Adrenal gland (tissue), 9 donors: ENCODE measurements at regions not wholly inside any gene's neighbourhood (a gene's known extent, or its start where the extent isn't known, plus 50 kb on each side); places are given as distances from the start of the nearest gene placed in this dataset.

ENCODE experiments used
- DNase-seq, 7 donors: peaks; one replicate each; pipeline ENCODE4 v3.0.0-alpha.2; 2019 to 2020
- H3K27ac ChIP-seq, 5 donors: fragments of 200-600 bp; sonication (generic) in 4 of 5; 1 replicate in 3 of 5; 2 replicates in 2 of 5; pipeline versions ENCODE4 v1.5.1 to v1.8.0; 2016 to 2020; ENCODE audit warnings: mild to moderate bottlenecking in 1 of 5
- H3K27me3 ChIP-seq: fragments of 200-600 bp; 2 replicates; pipeline ENCODE4 v1.8.0; 2021
- H3K36me3 ChIP-seq, 2 donors: fragments of 200-600 bp; replicated peaks in 1 of 2; 1 replicate in 1 of 2; 2 replicates in 1 of 2; pipeline versions ENCODE4 v1.5.1 to v1.8.0; 2018 to 2022
- H3K4me1 ChIP-seq, 2 donors: fragments of 200-600 bp; replicated peaks in 1 of 2; 1 replicate in 1 of 2; 2 replicates in 1 of 2; pipeline versions ENCODE4 v1.5.1 to v1.8.0; 2018 to 2021
- H3K4me3 ChIP-seq, 4 donors: fragments of 200-600 bp; sonication (generic) in 3 of 4; one replicate each; pipeline ENCODE4 v1.5.1; 2016 to 2018
- H3K9me3 ChIP-seq, 3 donors: fragments of 200-600 bp; sonication (generic) in 1 of 3; replicated peaks in 1 of 3; 1 replicate in 2 of 3; 2 replicates in 1 of 3; pipeline versions ENCODE4 v1.5.1 to v1.8.0; 2016 to 2021
- POLR2A ChIP-seq, 2 donors: fragments of 450-650 bp; IDR thresholded peaks; one replicate each; pipeline ENCODE4 v1.6.1; 2017; ENCODE audit warnings: antibody characterized with exemption in 2 of 2, mild to moderate bottlenecking in 2 of 2, moderate library complexity in 1 of 2
- WGBS, 4 donors: extraction: QIAGEN DNeasy Blood & Tissue Kit in 2 of 4; methylation state at CpG; one replicate each; pipeline versions ENCODE4 v1.1.5 to v1.1.7; 2013 to 2017; 5-methylcytosine and 5-hydroxymethylcytosine counted together
- intact Hi-C, 2 donors: fragments of 100-400 bp; cut with DNase I; formaldehyde crosslinking; loops; one replicate each; pipeline versions ENCODE4 v1.14.1 to v1.15.0; 2022 to 2023
- TF ChIP-seq, protein P1 (sequence below), 6 experiments: fragments of 450-650 bp in 4 of 6; fragments of 200-600 bp in 2 of 6; sonication (generic) in 1 of 6; IDR thresholded peaks; 1 replicate in 5 of 6; 2 replicates in 1 of 6; pipeline versions ENCODE4 v1.5.1 to v1.8.0; 2016 to 2021; ENCODE audit warnings: antibody characterized with exemption in 6 of 6, mild to moderate bottlenecking in 2 of 6, moderate library complexity in 1 of 6
- donor health status: healthy with polysubstance abuse.
- donor health status: Bipolar disorder and iron deficiency.
- donor health status: DM: yes; HTN: yes; CAD: no.
- donor health status: DM: no; HTN: no; CAD: no.
- donor health status: DM: no; HTN: no; CAD: no.

DNA sequence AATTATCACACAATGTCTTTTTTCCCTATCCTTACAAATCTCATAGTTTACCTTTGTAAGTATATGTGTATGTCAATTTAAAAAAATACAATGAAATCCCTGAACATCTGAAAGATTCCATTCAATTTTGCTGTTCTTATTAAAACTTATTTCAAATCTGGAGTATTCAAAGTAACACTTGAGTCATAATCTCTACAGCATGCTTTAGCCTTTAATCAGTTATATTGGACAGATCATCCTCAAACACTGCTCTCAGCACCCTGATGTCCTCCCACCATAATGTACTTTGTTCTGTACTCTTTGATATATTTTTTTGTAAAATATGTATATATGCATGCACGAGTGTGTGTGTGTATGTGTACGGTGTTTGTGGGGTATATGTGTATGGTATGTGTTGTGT is 83.0 kb upstream of the RPS6KA2 start:
- TF ChIP-seq POLR2A (IDR thresholded peaks at IDR 0.05) = no peak
- TF ChIP-seq, protein P1, sequence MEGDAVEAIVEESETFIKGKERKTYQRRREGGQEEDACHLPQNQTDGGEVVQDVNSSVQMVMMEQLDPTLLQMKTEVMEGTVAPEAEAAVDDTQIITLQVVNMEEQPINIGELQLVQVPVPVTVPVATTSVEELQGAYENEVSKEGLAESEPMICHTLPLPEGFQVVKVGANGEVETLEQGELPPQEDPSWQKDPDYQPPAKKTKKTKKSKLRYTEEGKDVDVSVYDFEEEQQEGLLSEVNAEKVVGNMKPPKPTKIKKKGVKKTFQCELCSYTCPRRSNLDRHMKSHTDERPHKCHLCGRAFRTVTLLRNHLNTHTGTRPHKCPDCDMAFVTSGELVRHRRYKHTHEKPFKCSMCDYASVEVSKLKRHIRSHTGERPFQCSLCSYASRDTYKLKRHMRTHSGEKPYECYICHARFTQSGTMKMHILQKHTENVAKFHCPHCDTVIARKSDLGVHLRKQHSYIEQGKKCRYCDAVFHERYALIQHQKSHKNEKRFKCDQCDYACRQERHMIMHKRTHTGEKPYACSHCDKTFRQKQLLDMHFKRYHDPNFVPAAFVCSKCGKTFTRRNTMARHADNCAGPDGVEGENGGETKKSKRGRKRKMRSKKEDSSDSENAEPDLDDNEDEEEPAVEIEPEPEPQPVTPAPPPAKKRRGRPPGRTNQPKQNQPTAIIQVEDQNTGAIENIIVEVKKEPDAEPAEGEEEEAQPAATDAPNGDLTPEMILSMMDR (IDR thresholded peaks at IDR 0.05) = no peak
- Histone ChIP-seq H3K4me1 (no peaks in the 10 kb centered on the region), H3K27ac (no peak overlapping the region), H3K9me3 (peaks cover 0 to 7% (median 0%) of the 10 kb centered on the region in 3 donors), H3K36me3 (no peaks in the 10 kb centered on the region), H3K27me3 (no peaks in the 10 kb centered on the region), H3K4me3 (no peak overlapping the region)
- no peak for DNase-seq
- 86 to 95% (median 91%) methylated on average over 2 of the region's 2 CpGs for WGBS, 4 donors
- intact Hi-C loops = no loop called here

DNA sequence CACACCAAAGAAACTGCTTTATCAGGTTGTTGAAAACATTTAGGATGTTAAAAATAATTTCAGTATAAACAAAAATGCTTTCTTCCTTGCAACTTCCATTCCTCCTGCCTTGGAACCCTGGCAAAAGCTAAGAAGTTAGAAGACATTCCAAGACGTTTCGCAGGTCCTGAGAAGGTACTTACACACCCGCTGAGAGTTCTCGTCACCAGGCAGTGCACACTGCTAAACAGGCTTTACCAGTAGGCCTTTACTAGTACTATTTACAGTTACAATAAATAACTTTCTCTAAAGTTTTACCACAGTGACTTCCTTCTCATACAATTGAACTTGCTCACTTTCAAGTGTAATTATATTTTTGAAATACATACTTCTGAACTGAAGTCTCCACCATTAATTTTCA is 81.4 kb upstream of the RPS6KA2 start:
- Histone ChIP-seq H3K4me1 (no peaks in the 10 kb centered on the region), H3K27ac (no peak overlapping the region), H3K27me3 (no peaks in the 10 kb centered on the region), H3K9me3 (peaks cover 0 to 7% (median 0%) of the 10 kb centered on the region in 3 donors), H3K4me3 (no peak overlapping the region), H3K36me3 (no peaks in the 10 kb centered on the region)
- intact Hi-C loops = no loop called here
- no peak for TF ChIP-seq POLR2A (IDR thresholded peaks at IDR 0.05)
- TF ChIP-seq, protein P1 (IDR thresholded peaks at IDR 0.05) = no peak
- no peak for DNase-seq
- WGBS, 4 donors = 95 to 98% (median 95%) methylated on average over 4 of the region's 4 CpGs

DNA sequence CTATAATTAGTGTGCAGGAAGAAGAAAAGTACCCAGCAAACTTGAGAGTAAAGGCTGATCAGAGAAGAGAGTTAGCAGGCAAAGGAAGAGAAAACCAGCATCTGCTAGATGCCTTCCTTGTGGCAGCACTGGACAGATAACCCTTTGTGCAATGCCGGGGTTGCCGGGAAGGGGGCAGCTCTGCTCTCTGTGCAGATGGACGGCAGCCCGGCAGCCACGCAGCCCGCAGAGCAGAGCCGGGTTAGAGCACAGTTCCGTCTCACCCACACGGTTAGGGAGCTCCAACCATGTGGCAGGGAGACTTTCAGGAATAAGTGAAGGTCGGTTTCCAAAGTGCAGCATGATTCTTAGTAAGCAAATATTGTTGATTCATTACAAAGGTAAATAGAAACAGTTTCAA is 80.0 kb upstream of the RPS6KA2 start:
- intact Hi-C loops = no loop called here
- DNase-seq = peak; percentile 40 to 78 (median 73)
- H3K9me3 ChIP-seq = peaks cover 0 to 7% (median 0%) of the 10 kb centered on the region in 3 donors
- no peaks in the 10 kb centered on the region for H3K4me1 ChIP-seq
- 6 to 13% (median 10%) methylated on average over 9 to 10 of the region's 10 CpGs for WGBS, 4 donors
- no peak overlapping the region for H3K4me3 ChIP-seq
- no peak overlapping the region for H3K27ac ChIP-seq
- no peak for TF ChIP-seq POLR2A (IDR thresholded peaks at IDR 0.05)
- TF ChIP-seq, protein P1 (IDR thresholded peaks at IDR 0.05) = peak; percentile 31 to 57 (median 51)
- H3K27me3 ChIP-seq = no peaks in the 10 kb centered on the region
- no peaks in the 10 kb centered on the region for H3K36me3 ChIP-seq

DNA sequence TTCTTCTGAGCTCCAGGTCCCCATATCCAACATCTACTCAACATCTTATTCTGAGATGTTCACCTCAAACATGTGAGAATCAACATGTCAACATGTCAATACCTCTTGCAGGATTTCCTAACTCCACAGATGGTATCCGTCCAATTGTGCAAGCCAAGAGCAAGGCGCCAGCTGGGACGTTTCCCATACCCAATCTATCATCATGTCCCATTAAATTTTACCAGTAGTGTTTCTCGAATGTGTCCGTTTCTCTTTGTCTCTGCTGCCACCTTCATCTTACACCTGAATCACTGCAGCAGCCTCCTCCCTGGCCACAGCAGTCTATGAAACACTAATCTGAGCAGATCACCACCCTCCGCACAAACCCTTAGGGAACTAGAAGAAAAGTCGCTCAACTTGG is 78.0 kb upstream of the RPS6KA2 start:
- no peaks in the 10 kb centered on the region for H3K4me1 ChIP-seq
- H3K27ac ChIP-seq = no peak overlapping the region
- intact Hi-C loops = no loop called here
- no peaks in the 10 kb centered on the region for H3K27me3 ChIP-seq
- DNase-seq = peak in 2 of 7 donors; percentile 25 to 53
- H3K9me3 ChIP-seq = no peaks in the 10 kb centered on the region
- H3K4me3 ChIP-seq = no peak overlapping the region
- WGBS, 4 donors = 54 to 71% (median 65%) methylated on average over 7 of the region's 7 CpGs
- no peak for TF ChIP-seq POLR2A (IDR thresholded peaks at IDR 0.05)
- TF ChIP-seq, protein P1 (IDR thresholded peaks at IDR 0.05) = no peak
- no peaks in the 10 kb centered on the region for H3K36me3 ChIP-seq
